ENCODE measurements at regions not wholly inside any gene's neighbourhood (a gene's known extent, or its start where the extent isn't known, plus 50 kb on each side); places are given as distances from the start of the nearest gene placed in this dataset.

DNA sequence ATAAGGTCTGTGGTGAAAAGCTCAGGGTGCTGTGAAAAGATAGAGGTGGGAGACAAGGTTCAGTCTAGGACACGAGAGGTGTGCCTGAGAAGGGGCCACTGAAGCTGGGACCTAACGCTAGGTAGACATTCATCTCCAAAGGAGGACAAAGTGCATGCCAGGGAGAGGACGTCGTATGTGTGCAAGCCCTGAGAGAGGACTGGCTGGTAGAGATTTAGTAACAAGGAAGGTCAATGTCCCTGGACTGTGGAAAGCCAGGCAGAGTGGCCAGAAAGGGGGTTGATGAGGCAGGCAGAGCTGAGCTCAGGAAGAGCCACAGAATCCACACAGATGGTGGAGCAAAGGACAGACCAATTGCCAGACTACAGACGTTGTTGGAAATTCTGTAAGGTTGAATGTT is 817.6 kb downstream of the CCSER2 start:
- DNase-seq (ENCODE audit: low read depth), result no peak

DNA sequence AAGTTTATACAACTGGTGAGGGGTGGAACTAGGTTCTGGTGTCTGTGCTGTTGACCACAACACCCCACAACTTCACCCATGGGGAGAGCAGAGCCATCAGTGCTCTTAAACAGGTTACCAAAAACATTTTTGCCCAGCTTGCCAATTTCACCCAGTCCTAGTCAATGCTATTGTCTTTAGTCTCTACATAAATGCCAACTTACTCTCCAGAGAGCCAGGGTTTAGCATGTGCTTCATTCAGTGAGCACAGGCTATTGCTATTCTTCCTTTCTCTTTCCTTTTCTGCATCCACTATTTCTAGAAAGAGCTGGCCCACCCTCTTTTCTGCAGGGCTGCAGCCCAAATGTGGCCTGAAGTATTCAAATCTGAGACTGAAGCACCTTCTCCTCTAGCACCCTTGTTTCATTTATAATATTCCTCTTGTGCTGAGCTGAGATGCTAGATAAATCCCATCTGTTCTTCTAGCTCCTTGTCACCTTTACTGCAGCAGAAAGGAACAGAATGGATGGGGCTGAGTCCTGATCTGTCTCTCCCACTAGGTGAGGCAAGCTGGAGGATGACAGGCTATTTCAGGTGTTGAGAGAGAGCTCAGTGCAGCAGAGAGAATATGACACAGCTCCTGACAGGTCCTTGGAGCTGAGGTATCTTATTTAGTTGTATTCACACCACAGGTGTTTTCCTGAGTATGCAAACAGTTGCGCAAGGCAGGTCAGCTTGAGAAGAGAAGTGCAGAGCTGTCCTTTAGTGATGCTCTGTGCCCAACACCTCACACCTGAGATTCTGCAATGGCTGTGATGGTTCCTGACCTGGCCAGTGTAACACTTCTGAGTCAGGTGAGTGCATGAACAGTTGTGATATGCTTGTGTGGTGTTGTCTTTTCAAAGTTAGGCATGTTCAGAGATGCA is 819.2 kb downstream of the CCSER2 start:
- no peak for DNase-seq (ENCODE audit: low read depth)

DNA sequence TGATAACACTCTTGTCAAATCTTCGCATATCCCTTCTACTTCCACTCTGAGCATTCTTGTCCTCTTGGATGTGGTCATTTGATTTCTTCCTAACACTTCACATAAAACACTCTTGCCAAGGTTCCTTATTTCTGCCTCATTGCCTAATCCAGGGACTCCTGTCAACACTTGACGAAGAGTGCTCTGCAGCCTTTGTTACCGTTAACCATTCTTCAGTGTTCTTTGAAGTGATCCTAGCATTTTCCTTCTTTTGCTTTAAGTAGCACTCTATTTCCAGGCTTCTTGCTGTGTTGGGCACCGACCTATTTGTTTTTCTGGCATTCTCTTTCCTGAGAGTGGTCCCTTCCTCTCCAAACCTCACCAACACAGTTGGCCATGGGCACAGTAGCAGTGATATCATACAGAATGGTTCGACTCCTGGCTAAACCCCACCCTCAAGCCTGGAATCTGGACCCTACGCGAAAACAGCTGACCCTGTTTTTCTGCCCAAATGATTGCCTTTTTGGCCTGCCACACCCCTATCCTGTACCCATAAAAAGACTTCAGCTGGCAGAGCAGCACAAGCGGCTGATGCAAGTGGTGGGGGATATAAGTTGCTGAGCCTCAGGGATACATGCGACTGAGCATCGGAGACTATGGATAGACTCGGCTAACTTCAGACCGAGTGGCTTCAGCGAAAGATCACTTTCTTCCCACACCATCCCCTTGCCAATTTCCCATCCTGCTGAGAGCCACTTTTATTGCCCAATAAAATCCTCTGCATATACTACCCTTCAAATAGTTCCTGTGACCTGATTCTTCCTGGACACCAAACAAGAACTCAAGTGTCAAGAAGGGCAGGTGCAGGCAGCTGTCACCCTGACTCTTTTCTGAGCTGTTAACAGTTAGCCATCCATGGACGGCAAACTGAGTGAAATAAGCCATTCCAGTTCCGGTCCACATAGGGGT is 820.6 kb downstream of the CCSER2 start:
- DNase-seq (ENCODE audit: low read depth), result no peak

DNA sequence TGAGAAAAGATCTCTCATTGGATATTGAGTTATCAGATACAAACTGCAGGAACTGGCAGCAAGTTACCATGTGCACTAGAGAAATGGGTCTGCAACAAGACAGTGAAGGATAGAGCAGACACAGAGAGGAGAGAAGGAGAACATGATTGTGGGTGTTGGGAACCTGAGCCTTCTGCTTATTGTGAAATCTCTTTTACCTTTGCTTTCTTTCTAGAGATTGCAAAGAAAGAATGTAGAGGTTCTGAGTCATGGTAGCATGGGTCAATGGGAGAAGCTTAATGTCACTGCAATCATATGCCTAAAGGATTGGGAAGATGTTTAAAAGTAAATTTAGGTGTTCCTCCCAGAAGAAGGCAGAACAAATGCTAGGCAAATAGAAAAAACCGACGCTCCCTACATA is 821.4 kb downstream of the CCSER2 start:
- no peak for DNase-seq (ENCODE audit: low read depth)

DNA sequence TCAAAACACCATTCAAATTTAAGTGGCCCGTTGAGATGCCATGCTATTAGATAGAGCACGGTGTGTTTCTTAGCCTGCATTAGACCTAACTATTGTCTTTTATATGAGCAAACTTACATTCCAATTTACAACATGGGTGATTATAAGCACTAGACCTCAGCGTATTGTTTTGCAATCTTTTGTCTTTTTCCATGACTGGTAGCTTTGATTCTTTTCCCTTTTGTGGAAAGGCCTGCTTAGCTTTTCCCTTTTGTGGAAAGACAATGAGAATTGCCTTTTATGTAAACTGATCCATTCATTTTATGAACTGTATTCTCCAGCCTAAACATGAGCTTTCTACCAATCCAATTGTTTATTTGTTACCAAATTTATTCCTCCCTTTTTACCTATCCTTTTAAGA is 823.1 kb downstream of the CCSER2 start:
- no peak for DNase-seq (ENCODE audit: low read depth)

DNA sequence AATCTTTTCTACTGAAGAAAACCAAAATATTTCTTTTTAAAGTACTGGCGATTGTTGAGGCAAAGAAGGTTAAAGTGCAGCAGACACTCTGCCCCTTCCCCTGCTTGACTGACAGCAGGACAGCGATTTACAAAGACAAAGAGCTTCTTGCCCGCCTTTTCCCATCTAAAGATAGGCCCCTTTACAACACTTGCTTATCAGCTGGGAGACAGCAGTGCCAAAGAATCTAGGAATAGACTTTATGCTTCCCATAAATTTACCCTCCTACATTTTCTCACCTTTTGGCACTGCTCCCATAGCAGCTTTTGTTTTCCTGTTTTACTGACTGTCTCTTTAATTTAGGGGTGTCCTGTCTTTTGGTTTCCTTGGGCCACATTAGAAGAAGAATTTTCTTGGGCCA is 824.1 kb downstream of the CCSER2 start:
- DNase-seq (ENCODE audit: low read depth), result no peak

DNA sequence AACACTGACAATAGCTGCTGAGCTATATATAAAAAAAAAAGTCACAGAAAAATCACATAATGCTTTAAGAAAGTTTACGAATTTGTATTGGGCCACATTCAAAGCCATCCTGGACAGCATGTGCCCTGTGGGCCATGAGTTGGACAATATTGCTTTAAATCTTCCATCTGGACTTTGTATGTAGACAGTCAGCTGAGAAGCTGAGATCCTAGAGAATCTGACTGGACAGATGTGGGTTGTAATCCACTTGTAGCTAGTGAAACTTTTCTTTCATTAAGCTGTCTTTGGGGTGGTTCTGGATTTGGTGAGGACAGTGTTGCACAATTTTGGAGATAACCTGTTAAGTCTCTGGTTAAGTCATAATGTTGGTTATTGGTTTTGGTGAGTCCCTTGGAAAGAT is 824.5 kb downstream of the CCSER2 start:
- no peak for DNase-seq (ENCODE audit: low read depth)

DNA sequence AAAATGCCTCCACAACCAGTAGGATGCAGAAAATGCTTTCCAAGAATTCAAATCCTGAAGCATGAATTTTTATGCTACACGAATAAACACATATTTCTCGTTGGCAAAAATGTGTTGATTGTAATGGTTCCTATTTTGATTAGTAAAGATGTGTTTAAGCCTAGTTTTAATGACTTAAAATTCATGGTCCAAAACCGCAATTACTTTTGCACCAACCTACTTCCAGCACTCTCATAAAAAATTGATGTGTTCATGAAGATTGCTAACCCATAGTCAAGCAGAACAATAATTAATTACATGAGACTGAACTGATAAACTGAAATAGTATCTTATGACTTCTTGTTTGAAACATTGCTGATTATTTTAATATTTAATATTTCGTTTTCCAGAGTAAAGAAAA is 828.8 kb downstream of the CCSER2 start:
- DNase-seq (ENCODE audit: low read depth), result no peak

DNA sequence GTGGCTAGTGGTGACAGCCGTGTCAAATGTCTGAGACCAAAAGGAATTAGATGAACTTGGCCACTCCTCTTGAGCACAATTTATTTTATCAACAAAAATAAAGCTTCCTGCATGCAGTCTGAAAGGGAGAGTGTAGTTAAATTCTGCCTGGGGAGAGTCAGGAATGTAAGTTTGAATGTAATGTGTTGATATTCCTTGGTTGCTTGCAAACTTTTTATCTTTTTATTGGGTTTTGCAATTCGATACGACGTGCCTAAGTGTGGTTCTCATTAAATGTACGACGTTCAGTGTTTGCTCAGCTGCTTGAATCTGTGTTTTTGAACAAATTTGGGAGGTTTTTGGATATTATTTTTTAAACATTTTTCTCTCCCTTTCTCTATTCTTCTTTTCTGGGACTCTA is 839.9 kb downstream of the CCSER2 start:
- DNase-seq (ENCODE audit: low read depth), result no peak

DNA sequence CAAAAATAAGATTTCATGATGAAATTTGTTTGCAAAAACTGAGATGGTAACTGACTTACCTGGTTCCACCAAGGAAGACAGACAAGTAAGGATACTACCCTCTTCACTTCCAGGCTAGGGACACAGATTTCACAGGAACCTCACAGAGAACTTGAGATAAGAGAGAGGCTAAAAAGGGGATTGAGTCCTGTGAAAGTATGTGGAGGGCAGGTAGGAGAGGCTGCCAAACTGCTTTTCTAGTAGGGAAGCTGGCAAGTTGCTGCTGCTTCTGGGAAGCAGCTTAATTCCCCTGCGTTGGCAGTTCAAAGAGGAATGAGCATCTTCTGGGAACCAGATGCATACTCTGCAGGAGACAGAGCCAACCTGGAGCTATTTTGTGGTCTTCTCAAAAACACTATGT is 841.6 kb downstream of the CCSER2 start:
- DNase-seq (ENCODE audit: low read depth), result no peak

DNA sequence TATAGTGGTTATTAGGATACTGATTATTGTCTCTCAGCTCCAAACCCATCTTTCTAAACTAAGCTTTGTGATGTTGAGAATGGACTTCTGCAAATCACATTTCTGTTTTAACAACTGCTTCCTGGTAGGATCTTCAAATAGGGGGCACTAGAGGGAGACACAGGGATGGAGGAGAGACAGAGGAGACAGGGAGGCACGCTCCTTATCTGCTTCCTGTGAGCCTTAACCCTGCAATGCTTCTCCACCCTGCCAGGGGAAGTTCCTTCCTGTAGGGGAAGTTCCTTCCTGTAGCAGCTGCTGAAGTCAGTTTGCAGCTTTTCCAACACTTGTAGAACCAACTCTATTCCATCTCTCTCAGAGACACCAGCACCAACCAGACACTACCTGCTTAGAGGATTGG is 847.2 kb downstream of the CCSER2 start:
- no peak for DNase-seq (ENCODE audit: low read depth)

DNA sequence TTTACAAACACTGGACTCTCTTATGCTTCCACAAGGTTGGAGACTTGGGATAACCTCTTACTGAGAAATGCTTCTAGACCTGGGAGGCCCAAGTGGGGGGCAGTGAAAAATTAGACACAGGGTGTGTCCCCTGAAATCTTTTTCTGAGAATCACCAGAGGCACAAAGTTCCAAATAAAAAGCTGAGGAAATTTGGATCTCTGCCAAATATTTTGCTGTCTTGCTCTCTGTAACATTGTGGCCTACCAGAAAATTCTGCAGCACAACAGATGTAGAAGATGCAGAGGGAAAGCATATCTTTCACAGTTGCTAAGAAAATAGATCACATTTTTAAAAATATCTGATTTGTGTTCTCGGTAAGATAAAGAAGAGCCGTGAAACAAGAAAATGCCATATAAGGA is 849.4 kb downstream of the CCSER2 start:
- no peak for DNase-seq (ENCODE audit: low read depth)

DNA sequence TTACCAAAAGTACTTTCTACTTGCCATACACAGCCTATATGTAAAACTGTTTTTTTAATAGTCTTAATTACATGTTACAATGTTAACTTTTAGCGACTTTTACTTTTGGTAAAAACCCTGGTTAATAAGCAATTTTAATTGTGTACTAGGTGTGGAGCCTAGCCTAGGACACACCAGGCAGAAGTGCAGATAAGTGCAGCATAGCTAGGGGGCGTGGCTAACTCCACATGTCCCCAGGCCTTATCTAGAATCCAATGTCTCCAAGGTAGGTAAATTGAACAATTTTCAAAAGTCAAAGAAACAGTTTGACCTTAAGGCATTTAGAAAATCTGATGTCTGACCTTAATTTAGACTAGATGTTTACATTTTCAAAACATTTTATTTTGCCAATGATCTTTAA is 858.7 kb downstream of the CCSER2 start:
- no peak for DNase-seq (ENCODE audit: low read depth)

DNA sequence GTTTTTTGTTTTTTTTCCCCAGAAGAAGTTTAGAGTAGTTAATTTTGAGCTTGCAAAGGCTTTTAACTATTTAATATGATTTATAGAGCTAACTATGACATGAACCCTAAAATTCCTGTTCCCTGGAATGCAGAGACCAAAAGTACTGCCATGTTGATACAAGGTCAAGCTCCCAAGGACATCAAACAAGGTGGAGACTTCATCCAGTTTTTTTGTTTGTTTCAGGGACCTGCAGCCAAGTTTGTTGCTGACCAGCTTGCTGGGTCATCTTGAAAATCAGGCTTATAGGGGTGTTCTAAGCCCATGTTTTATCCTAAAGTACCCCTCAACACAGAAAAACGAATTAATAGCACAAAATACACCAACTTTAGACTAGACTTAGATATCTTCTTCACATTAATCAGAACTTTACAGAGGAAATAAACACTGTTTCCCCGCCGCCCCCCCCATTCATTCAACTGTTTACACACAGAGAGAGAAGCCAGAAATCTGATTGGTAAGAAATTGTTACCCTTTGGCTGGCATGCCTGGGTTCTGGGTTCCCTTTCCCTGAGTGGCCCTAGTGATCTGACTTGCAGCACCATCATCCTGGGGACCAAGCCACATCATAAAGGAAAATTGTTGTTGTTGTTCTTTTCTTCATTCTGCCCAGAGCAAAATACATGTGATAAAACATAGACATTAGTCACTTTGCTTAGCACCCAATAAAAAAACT is 860.5 kb downstream of the CCSER2 start:
- DNase-seq (ENCODE audit: low read depth), result no peak

DNA sequence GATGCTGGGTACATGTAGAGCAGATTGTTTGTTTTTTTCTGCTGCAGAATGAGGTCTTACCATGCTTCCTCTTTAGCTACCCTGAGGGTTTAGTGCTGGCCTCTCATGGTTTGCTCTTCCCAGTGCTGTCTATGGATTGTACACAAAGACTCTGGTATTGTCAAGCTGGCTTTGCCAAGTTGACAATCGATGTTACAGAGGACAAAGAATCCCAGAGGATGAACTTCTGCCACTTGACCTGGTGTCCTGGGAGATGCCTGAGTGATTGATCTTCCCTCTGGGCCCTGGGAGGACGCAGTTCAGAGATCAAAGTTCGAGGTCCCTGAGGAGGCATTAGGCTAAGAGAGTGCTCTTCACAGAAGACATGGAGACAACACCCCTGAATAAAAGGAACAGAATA is 865.4 kb downstream of the CCSER2 start:
- DNase-seq (ENCODE audit: low read depth), result no peak

DNA sequence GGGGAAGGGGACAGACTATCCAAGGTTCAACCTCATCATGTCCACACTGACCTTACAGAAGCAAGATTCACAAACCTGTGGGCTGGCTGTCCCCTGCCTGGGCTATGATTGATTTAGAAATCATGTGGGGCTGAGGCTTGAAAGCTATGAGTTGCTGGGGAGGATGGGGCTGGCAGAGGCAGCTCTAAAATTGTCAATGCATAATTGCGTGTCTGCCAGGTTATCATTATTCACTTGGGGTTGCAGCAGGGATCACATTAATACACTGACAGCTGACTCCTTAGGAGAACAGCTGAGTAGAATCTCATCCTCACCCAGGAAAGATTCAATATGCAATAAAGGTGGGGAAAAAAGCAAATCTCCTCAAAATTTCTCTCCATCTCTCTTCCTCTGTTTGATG is 866.3 kb downstream of the CCSER2 start:
- DNase-seq (ENCODE audit: low read depth), result no peak

DNA sequence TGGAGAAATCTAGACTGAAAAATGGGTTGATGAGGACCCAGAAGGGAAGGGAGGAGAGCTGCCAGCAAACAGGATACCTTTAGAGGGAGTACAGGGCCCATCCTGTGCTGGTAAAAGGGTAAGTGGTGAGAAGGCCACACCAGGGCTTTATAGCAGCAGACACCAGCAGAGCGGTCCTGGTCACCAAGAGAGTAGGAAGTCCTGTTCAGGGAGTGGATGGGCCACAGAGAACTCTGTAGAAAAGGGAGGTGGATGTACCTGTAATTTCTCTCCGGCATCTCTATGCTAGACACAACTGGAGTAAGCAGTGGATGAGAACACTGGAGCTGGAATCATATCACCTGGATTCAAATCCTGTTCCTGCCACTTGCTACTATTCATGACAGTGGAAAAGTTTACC is 867.2 kb downstream of the CCSER2 start:
- no peak for DNase-seq (ENCODE audit: low read depth)

DNA sequence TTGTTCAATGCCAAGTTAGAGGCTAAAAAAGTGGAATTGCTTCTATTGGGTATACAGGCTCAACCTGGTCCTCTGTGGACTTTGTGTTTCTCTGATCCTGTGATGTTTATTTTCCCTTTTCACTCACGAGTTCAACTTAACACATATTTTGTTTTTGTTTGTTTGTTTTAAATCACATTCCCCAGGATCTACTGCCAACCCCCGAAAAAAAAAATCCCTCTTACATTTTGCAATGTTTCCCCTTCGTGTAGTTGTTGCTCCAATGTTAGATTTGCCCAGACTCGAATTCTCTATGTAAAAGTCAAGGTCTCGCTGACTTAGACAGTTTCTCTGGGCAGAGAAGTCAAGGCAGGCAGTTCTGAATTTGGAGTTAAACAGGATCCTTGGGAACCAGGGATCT is 876.4 kb downstream of the CCSER2 start:
- DNase-seq (ENCODE audit: low read depth), result no peak

DNA sequence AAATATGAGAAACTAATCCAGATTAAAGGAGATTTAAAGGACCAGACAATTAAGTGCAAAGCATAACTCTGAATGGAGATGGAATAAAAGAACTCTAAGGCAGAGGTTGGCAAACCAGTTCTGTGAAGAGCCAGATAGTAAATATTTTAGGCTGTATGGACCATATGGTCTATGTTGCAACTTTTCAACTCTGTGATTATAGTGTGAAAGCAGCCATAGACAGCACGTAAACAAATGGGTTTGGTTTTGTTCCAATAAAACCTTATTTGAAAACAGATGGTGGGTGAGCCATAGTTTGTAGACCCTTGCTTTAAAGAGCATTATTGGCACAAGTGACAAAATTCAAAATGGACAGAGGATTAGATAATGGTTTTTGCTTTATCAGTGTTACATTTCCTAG is 884.1 kb downstream of the CCSER2 start:
- DNase-seq (ENCODE audit: low read depth), result no peak

DNA sequence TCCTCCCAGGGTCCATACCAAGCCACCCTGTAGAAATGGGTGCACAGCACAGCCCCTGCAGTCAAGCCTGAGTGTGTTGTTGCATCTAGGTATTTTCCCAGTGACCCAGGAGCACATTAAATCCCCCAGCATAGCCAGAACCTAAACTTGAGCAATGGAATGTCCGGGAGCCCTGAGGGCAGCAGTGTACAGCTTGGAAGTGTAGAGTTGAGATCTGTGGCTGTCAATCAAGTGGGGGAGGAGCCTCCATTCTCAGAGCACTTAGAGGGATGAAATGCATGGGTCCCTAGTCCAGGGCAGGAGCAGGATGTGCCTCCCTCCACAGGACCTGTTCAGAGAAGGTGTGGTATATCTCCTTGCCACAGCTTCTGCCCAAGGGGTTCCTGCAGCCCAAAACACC is 885.1 kb downstream of the CCSER2 start:
- DNase-seq (ENCODE audit: low read depth), result no peak

DNA sequence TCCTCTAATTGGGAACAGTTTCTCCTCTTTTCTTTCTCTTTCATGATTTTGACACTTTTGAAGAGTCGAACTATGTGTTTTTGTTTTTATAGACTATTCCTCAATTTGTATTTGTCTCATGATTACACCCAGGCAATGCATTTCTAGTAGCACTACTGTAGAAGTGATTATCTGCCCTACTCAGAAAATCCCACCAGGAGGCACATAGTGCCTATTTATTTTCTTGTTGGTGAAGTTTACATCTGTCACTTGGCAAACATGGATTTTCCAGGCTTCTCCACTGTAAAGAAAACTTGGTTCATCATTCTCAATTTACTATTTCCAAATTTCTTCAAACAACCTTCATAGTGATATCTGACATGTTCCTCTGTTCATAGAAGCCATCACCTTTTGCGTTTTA is 893.9 kb downstream of the CCSER2 start:
- DNase-seq (ENCODE audit: low read depth), result no peak

DNA sequence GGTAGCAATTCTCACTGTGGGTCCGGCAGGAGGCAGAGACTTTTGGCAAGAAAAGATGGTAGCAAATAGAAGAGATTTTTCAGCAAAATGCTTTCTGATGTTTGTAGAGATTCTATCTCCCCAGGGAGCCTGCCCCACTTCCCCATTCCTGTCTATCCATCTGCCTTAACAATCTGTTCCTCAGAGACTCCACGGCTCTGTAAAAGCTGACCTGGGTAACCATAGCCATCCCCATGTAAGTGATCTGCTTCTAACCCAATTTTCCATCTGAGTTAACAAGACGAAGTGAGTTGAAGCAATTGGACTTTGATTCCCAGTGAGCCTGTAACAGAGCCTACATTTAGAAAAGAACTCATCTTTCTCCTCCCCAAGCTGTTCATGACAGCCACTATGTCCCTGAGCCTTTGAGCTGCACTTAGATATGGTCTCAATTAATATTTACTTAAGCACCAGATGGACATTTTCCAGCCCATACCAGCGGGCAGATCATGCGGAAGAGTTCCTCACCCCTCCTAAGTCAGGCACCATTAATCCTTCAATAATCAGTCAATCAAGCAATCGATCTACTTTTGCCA is 896.1 kb downstream of the CCSER2 start:
- DNase-seq (ENCODE audit: low read depth), result no peak
